ENCODE measurements at regions not wholly inside any gene's neighbourhood (a gene's known extent, or its start where the extent isn't known, plus 50 kb on each side); places are given as distances from the start of the nearest gene placed in this dataset.

DNA sequence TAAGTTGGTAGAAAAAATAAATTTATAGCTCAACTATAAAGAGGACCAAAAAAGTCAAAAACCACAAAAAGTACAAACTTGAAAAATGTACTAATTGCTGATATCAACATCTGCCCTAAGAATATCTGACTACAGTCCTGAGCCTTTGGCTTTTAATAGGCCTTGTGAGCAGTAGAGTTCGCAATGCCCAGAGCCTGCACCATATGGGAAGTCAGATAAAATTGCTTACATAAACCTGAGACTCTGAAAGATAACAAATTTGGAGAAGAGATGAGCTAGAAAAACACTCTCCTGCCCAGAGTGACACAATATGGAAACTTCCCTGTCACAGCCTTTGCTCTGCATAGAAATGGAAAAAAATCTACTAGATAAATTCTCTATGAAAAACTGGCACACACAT lies 368.0 kb upstream of the GRIN3A start:
- Histone ChIP-seq H4K5ac (ENCODE audit: insufficient read length, low read depth, low read length) (no peak overlapping the region), H3K9me3 (ENCODE audit: insufficient read depth in 2 of 2, low read depth in 1 of 2, low read length in 1 of 2) (no peaks in the 10 kb centered on the region), H2BK120ac (replicated peaks; ENCODE audit: low read depth, low read length) (no peak overlapping the region), H3K23ac (ENCODE audit: insufficient read length) (no peak overlapping the region), H3K36me3 (ENCODE audit: control insufficient read depth in 2 of 4, insufficient read depth in 4 of 4, low read length in 3 of 4) (no peaks in the 10 kb centered on the region), H3K27me3 (replicated peaks in 1 of 4; ENCODE audit: control insufficient read depth in 3 of 4, extremely low read depth in 1 of 4, insufficient read depth in 3 of 4, low read length in 3 of 4) (no peaks in the 10 kb centered on the region), H2AK5ac (ENCODE audit: low read depth, low read length) (no peak overlapping the region), H4K8ac (ENCODE audit: extremely low read depth, insufficient read depth, low read length) (no peak overlapping the region), H2BK12ac (ENCODE audit: low read depth, low read length) (no peak overlapping the region), H2BK5ac (ENCODE audit: low read depth, low read length) (no peak overlapping the region), H3K79me2 (ENCODE audit: control insufficient read depth in 1 of 2, insufficient read depth in 2 of 2, low read length in 2 of 2) (no peaks in the 10 kb centered on the region), H2BK15ac (ENCODE audit: low read length) (no peak overlapping the region), H2AFZ (ENCODE audit: low read length) (no peak overlapping the region), H3K9ac (replicated peaks in 1 of 4; ENCODE audit: extremely low read depth in 1 of 4, low read depth in 3 of 4, low read length in 3 of 4) (no peak overlapping the region), H3K4me1 (replicated peaks in 1 of 4; ENCODE audit: control insufficient read depth in 3 of 4, insufficient read depth in 4 of 4, low read length in 3 of 4) (no peaks in the 10 kb centered on the region), H3K56ac (replicated peaks; ENCODE audit: insufficient read length, low read depth, low read length) (no peak overlapping the region), H4K91ac (replicated peaks; ENCODE audit: insufficient read length, low read length) (no peak overlapping the region), H3K27ac (ENCODE audit: low read depth, low read length) (no peak overlapping the region), H4K20me1 (replicated peaks in 1 of 2; ENCODE audit: control insufficient read depth in 1 of 2, insufficient read depth in 2 of 2, low read length in 2 of 2) (no peaks in the 10 kb centered on the region), H3K4ac (replicated peaks; ENCODE audit: insufficient read length, low read depth, low read length) (no peak overlapping the region), H3K18ac (ENCODE audit: extremely low read depth, low read length) (no peak overlapping the region), H3K4me3 (ENCODE audit: extremely low read depth in 1 of 4, insufficient read depth in 2 of 4, low read depth in 3 of 4, low read length in 4 of 4) (no peak overlapping the region), H3K79me1 (ENCODE audit: low read depth, low read length) (no peaks in the 10 kb centered on the region), H3K14ac (ENCODE audit: insufficient read length) (no peak overlapping the region), H3K4me2 (ENCODE audit: insufficient read depth in 1 of 2, low read depth in 2 of 2, low read length in 2 of 2) (no peak overlapping the region), H2BK20ac (ENCODE audit: low read length) (no peak overlapping the region), H3K23me2 (ENCODE audit: low read depth, low read length) (no peaks in the 10 kb centered on the region)
- CTCF ChIA-PET (ENCODE audit: partially characterized antibody) = no interaction called here
- FAIRE-seq = no peak
- DNase-seq (ENCODE audit: low read depth in 1 of 2, low spot score in 2 of 2) = no peak
- POLR2A ChIA-PET (ENCODE audit: partially characterized antibody) = no interaction called here
- 94% methylated on average over 1 of the region's 1 CpG; no CpG with 5 or more reads in 1 of the 2 experiments for WGBS, 2 experiments (ENCODE audit: extremely low coverage in 1 of 2, insufficient coverage in 1 of 2, insufficient read length in 1 of 2, insufficient replicate concordance in 2 of 2, low coverage in 1 of 2, low lambda C conversion rate in 2 of 2, missing lambda C conversion rate in 1 of 2)
- TF ChIP-seq SIRT6 (IDR thresholded peaks at IDR 0.05; ENCODE audit: low read length) (no peak), CHD2 (IDR thresholded peaks at IDR 0.05; ENCODE audit: low read length) (no peak), NANOG (IDR thresholded peaks at IDR 0.05; ENCODE audit: insufficient read depth, low read depth, low read length, poor library complexity, severe bottlenecking) (no peak), CEBPB (IDR thresholded peaks at IDR 0.05; ENCODE audit: low read depth, low read length) (no peak), TAF1 (IDR thresholded peaks at IDR 0.05; ENCODE audit: low read depth, low read length) (no peak), YY1 (IDR thresholded peaks at IDR 0.05; ENCODE audit: low read depth, low read length) (no peak), RNF2 (IDR thresholded peaks at IDR 0.05; ENCODE audit: borderline replicate concordance, low read depth, low read length, missing control alignments, poor library complexity, severe bottlenecking) (no peak), POLR2AphosphoS5 (IDR thresholded peaks at IDR 0.05; ENCODE audit: low read depth, low read length) (no peak), BRCA1 (IDR thresholded peaks at IDR 0.05; ENCODE audit: low read depth, low read length) (no peak), NRF1 (IDR thresholded peaks at IDR 0.05; ENCODE audit: low read depth, low read length) (no peak), RBBP5 (IDR thresholded peaks at IDR 0.05; ENCODE audit: borderline replicate concordance, low read depth, low read length) (no peak), CHD1 (IDR thresholded peaks at IDR 0.05; ENCODE audit: low read depth, low read length) (no peak), GTF2F1 (IDR thresholded peaks at IDR 0.05; ENCODE audit: borderline replicate concordance, low read depth, low read length) (no peak), BCL11A (IDR thresholded peaks at IDR 0.05; ENCODE audit: low read depth in 2 of 2, low read length in 2 of 2) (no peak)
- TF ChIP-seq, protein P1, sequence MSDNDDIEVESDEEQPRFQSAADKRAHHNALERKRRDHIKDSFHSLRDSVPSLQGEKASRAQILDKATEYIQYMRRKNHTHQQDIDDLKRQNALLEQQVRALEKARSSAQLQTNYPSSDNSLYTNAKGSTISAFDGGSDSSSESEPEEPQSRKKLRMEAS (IDR thresholded peaks at IDR 0.05) = no peak
- TF ChIP-seq, protein P2, sequence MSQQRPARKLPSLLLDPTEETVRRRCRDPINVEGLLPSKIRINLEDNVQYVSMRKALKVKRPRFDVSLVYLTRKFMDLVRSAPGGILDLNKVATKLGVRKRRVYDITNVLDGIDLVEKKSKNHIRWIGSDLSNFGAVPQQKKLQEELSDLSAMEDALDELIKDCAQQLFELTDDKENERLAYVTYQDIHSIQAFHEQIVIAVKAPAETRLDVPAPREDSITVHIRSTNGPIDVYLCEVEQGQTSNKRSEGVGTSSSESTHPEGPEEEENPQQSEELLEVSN (IDR thresholded peaks at IDR 0.05) = no peak

Measured in H1 (cell line).